A172 (cell line): ENCODE measurements at regions not wholly inside any gene's neighbourhood (a gene's known extent, or its start where the extent isn't known, plus 50 kb on each side); places are given as distances from the start of the nearest gene placed in this dataset.
"Not testable (repeated sequence)": the region's sequence is repeated elsewhere in the genome, so short reads cannot be mapped to it uniquely, and the experiment has no call there.

Experiments used
- DNase-seq: peaks from one replicate; pipeline ENCODE4 v3.0.0-alpha.2; 2015; ENCODE audit warnings: low spot score

DNA sequence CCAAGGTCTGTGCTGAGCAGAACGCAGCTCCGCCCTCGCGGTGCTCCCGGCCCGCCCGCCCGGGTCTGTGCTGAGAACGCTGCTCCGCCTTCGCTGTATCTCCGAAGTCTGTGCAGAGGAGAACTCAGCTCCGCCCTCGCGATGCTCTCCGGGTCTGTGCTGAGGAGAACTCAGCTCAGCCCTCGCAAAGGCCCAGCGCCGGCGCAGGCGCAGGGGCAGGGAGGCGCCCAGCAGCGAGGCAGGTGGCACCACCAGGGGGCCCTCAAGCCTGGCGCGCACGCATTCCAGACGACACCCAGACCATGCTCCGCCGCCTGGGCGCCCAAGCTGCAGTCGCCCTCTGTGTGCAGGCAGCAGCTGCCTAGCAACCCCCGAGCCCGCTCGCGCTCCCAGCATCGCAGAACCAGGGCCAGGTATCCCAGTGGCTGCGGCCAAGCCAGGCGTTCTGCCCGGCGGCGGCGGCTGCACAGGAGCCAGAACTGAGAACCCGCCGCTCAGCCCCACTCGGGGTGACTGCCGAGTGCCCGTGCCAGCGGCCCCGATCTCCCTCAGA is 672.1 kb upstream of the DEFB115 start:
- peak; percentile 9 for DNase-seq

- not testable (repeated sequence) for DNase-seq
Measured at GRCh38 chr20:30586178-30586577, 671.3 kb upstream of the DEFB115 start.

DNA sequence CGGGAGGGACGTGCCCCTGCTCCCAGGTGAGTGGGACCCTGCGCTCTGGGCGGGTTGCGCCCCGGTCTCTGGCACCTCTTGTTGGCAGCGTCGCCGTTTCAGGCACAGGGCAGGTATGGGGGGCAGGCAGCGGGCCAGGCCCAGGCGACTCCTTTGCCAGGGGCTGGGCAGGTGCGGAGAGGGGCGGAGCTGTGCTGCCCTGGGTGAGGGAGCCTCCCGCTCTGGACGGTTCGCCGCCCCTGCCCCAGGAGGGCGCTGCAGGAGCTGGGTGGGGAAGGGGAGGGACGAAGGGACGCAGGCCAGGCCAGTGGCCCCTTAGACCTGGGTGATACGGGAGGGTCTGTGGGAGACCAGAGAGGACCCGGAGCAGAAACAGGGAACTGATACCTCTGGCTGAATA is 663.9 kb upstream of the DEFB115 start:
- no peak for DNase-seq

GRCh38 chr20:30594112-30594511 is 663.4 kb upstream of the DEFB115 start:
- no peak for DNase-seq

DNA sequence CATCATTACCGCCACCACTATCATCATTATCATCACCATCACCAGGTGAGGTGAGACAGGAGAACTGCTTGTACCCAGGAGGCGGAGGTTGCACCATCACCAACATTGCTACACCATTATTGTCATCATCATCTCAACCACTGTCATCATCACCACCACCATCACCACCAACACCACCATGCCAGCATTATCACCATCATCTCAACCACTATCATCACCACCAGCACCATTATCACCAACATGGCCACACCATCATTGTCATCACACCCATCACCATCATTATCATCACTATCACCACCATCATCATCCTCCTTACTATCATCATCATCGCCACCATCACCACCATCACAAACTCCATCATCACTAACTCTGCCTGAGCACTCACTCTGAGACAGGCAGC is 661.8 kb upstream of the DEFB115 start:
- DNase-seq: no peak

GRCh38 chr20:30597429-30597828 is 660.0 kb upstream of the DEFB115 start:
- not testable (repeated sequence) for DNase-seq

GRCh38 chr20:30598460-30599230 is 658.8 kb upstream of the DEFB115 start:
- DNase-seq: no peak

- no peak for DNase-seq
Measured at GRCh38 chr20:30599990-30600389, 657.5 kb upstream of the DEFB115 start.

DNA sequence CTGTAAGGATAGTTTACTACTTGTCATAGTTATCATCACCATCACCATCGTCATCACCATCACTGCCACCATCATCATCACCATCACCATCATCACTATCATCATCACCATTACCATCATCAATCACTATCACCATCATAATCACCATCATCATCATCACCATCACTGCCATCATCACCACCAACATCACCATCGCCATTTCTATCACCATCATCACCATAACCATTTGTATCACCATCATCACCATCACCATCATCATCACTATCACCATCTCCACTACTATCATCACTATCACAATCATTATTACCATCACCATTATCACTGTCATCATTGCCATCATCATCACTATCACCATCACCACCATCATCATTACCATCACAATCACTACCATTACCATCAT is 655.5 kb upstream of the DEFB115 start:
- no peak for DNase-seq

GRCh38 chr20:30602424-30602823 is 655.0 kb upstream of the DEFB115 start:
- DNase-seq: no peak

GRCh38 chr20:30606990-30607389 is 650.5 kb upstream of the DEFB115 start:
- DNase-seq: no peak

- no peak for DNase-seq
Measured at GRCh38 chr20:30610029-30610693, 647.3 kb upstream of the DEFB115 start.

- DNase-seq: no peak
Measured at GRCh38 chr20:30610751-30611150, 646.7 kb upstream of the DEFB115 start.

GRCh38 chr20:30611239-30611984 is 646.1 kb upstream of the DEFB115 start:
- DNase-seq: no peak

DNA sequence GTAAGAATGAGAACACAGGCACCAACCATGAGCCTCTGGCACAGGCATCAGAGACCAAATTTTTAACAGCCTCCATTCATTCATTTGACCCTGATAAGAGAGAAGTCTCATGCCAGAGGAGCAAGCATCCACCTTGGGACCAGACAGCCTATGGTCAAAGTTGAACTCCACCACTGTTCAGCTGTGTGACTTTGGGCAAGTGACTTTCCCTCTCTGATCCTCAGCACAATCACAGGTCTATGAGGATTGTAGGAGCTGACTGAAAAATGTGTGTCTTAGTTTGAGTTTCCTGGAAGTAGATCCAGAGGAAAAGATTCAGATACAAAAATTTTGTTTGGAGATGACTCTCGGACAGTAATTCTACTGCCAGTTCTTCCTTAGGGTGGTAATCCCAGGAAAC is 645.1 kb upstream of the DEFB115 start:
- DNase-seq: no peak

DNA sequence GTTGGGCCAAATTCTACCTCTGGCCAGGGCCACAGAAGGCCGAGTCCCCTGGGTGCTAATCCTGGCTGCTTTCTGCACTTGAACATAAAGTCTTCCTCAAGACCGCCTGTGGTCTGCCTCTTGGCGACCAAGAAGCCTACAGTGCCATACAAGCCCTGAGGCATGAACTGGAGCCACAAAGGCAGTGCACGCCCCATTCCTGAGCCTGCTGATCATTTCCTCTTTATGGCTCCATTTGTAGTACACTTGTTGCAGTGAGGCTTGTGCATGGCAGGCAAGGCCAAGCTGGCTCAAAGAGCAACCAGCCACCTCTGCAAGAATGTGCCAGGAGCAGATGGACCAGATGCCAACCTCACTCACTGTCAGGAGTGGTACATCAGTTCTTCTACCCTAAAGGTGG is 636.1 kb upstream of the DEFB115 start:
- DNase-seq: not testable (repeated sequence)

GRCh38 chr20:30624310-30624709 is 633.2 kb upstream of the DEFB115 start:
- DNase-seq: not testable (repeated sequence)

DNA sequence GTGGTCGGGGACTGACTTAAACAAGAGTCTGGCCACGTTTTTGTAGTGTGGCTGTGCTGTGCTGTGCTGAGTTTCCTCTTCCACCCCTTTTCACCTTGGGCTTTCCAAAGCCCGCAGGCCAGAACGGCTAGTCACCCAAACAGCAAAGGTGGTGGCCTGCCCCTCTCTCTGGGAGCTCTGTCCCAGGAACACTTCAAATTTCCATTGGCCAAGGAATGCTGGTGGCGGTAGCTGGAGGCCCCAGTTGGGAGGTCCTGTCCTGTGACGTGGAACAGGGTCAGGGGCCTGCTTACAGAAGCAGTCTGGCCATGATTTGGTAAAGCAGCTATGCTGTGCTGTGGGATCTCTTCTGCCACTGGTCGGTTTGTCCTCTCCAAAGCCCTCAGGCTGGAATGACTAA is 628.1 kb upstream of the DEFB115 start:
- DNase-seq: not testable (repeated sequence)

DNA sequence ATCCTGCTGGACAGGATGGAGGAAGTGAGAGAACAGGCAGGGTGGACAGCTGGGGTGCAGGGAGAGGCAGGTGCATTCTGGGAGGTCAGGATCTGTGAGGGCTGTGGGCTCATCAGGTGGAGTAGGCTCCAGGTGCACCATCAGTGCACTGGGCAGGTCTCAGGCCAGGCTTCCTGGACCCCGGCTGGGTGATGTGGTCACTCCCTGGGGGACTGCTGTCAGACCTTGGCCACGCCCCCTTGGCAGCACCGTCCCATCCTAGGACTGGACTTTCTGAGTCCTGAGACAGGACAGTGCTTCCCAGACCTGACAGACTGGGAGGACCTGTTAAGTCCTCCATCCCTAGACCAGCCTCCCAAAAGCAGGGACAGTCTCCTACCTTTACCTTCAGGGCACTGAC is 626.7 kb upstream of the DEFB115 start:
- DNase-seq: no peak

GRCh38 chr20:30631261-30631789 is 626.1 kb upstream of the DEFB115 start:
- DNase-seq: not testable (repeated sequence)

- not testable (repeated sequence) for DNase-seq
Measured at GRCh38 chr20:30632773-30633172, 624.7 kb upstream of the DEFB115 start.

DNA sequence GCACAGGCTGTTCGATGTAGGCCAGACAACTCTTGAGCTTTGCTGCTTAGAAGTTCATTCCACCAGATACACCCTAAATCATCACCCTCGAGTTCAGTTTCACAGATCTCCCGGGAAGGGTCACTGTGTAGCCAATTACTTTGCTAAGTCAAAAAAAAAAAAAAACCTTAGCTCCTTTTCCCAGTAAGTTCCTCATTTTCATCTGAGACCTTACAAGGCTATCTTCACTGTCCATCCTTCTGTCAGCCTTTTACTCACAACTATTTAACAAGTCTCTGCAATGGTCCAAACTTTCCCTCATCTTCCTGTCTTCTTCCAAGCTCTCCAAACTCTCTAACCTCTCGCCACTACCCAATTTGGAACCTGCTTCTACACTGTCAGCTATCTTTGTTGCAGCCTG is 615.9 kb upstream of the DEFB115 start:
- DNase-seq: not testable (repeated sequence)
